ENCODE measurements at regions not wholly inside any gene's neighbourhood (a gene's known extent, or its start where the extent isn't known, plus 50 kb on each side); places are given as distances from the start of the nearest gene placed in this dataset.

DNA sequence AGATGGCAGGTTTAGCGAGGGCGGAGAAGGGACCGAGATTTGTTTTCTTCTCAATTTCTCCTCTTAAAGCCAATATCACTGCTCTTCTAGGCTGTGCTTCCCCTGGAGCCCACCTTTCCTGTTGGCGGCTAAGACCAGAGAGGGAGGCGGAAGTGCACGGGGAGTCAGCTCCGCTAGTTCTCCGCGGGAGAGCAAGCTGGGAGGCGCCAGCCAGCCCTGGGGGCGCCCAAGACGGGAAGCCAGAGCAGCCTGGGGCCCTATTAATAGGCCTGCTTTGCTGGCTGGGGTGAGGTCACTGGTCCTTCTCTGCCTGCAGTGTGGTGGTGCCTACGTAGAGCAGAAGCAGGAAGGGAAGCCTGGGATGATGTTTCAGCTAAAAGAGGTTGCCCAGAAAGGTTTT is 61.6 kb downstream of the LSM5 start:
- FAIRE-seq: no peak

DNA sequence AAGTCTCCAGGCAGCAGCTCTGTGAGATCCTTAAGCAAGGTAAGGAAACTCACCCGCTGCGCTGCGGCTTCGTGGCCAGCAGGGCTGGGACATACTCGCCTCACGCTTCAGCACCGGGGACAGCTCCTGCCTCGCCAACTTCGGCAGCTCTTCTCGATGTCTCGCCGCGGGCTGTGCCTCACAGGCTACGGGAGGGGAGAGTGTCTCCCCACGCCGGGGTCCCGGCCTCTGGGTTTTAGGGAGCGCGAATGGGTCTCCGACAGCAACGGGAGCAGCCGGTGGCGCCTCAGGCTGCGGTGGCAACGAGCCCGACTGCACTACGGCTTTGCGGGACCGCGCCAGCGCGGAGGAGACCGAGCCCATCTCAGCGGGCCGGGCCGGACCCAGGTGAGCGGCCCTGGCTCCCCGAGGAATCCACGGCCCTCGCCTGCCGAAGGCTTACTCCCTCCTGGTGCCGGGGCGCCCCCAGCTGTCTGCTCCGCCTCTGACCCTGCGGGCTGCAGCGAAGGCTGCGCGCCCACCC is 62.4 kb downstream of the LSM5 start:
- DNase-seq (ENCODE audit: insufficient read length, low spot score): peak; percentile 72
- FAIRE-seq: peak; percentile 86

More for the DNA sequence above, 61.6 kb downstream of the LSM5 start:
- no peak for DNase-seq (ENCODE audit: insufficient read length, low spot score)

- FAIRE-seq: no peak
These were observed 73.3 kb downstream of the LSM5 start for GRCh38 chr7:32416846-32417245.

DNA sequence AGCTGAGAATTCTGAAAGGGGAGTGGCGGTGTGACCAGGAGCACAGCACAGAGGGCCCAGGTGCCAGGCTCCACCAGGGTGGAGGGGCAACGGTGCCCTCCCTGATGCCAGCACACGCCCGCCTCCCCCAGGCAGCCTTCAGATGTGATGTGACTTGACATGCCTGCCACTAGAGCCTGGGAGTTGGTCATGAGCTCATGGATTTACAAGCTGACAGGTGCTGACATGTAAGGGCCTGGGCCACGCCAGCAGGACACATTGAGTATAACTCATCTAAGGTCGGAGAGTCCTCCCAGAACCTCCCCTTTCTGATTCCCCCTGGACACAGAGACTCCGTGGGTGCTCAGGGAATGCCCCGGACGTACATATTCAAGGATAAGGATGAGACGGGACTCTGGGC is 74.2 kb downstream of the LSM5 start:
- no peak for FAIRE-seq

More at GRCh38 chr7:32416846-32417245, 73.3 kb downstream of the LSM5 start:
- no peak for DNase-seq (ENCODE audit: insufficient read length, low spot score)

GRCh38 chr7:32415519-32415918 is 74.7 kb downstream of the LSM5 start:
- DNase-seq (ENCODE audit: insufficient read length, low spot score): no peak
- FAIRE-seq: no peak

More for the DNA sequence above, 74.2 kb downstream of the LSM5 start:
- no peak for DNase-seq (ENCODE audit: insufficient read length, low spot score)

DNA sequence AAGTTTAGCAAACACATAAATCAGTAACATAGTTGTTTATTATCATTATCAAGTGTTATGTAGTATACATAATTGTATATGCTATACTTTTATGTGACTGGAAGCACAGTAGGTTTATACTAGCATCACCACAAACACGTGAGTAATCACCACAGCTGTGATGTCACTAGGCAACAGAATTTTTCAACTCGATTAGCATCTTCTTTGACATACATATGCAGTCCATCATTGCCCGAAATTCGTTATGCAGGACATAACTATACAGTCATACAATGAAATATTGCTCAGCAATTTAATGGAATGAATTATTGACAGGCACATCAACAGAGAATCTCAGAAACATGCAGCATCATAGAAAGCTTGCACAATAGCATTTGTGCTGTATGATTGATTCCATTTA is 77.7 kb downstream of the LSM5 start:
- DNase-seq (ENCODE audit: insufficient read length, low spot score): no peak
- FAIRE-seq: no peak

GRCh38 chr7:32410545-32410944 is 79.6 kb downstream of the LSM5 start:
- DNase-seq (ENCODE audit: insufficient read length, low spot score) (no peak), FAIRE-seq (no peak)

DNA sequence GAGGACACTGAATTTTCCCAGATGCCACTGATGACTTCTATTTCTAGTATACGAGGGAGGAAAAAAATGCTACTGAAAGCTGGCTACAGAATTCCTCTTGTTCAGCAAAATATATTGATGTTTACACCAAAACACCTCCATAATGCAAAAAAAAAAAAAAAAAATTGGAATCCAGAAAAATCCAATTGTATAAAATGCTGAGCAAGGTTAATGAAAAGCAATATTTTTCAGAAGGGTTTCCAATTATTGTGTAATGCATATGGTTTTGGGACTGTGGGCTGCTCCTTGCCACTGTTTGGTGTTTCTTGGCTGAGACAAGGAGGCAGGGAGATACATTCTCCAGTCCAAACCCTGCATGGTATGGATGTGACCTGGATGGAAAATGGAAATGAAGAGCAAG is 83.8 kb downstream of the LSM5 start:
- DNase-seq (ENCODE audit: insufficient read length, low spot score) (no peak), FAIRE-seq (no peak)

- FAIRE-seq (no peak), DNase-seq (ENCODE audit: insufficient read length, low spot score) (no peak)
These were observed 86.5 kb downstream of the LSM5 start for GRCh38 chr7:32403463-32404229.

- no peak for FAIRE-seq
These were observed 89.5 kb downstream of the LSM5 start for GRCh38 chr7:32400676-32401075.

GRCh38 chr7:32399311-32399710 is 90.9 kb downstream of the LSM5 start:
- FAIRE-seq: no peak
- DNase-seq (ENCODE audit: insufficient read length, low spot score): no peak

More at GRCh38 chr7:32400676-32401075, 89.5 kb downstream of the LSM5 start:
- no peak for DNase-seq (ENCODE audit: insufficient read length, low spot score)

- DNase-seq (ENCODE audit: insufficient read length, low spot score) (no peak), FAIRE-seq (no peak)
These were observed 95.0 kb downstream of the LSM5 start for GRCh38 chr7:32395168-32395567.

DNA sequence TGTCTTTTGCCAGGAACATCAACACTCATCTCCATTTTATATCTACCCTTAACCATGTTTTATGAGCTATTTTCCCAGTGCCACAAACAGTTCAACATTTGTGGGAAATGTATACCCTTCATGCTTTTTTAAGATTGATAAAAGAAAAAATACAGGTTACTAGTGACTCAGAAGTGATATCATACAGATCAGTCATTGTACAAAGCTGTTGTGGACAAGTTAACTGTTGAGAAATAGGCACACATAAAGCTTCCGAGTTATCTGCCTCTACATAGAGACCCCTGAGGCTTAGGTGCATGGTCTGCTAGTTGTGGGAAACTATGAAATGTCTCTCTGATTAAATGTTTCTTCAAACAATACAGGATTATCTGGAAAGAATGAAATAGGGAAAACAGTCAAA is 96.3 kb downstream of the LSM5 start:
- DNase-seq (ENCODE audit: insufficient read length, low spot score) (no peak), FAIRE-seq (no peak)

DNA sequence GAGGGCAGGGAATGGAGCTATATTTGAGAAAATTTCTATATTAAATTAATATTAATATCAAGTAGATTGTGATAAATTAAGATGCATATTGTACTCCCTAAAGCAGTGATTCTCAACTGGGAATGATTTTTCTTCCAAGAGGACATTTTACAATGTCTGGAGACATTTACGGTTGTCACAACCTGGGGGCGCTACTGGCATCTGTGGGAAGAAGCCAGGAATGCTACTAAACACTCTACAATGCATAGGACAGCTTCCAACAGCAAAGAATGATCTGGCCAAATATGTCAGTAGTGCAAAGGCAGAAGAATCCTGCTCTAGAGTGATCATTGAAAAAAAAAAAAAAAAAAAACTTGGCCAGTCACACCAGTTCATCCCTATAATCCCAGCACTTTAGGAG is 100.0 kb downstream of the LSM5 start:
- FAIRE-seq (no peak), DNase-seq (ENCODE audit: insufficient read length, low spot score) (no peak)

- no peak for DNase-seq (ENCODE audit: insufficient read length, low spot score)
These were observed 104.7 kb downstream of the LSM5 start for GRCh38 chr7:32385316-32385956.

GRCh38 chr7:32381024-32381601 is 109.1 kb downstream of the LSM5 start:
- DNase-seq (ENCODE audit: insufficient read length, low spot score) (no peak), FAIRE-seq (no peak)

More at GRCh38 chr7:32385316-32385956, 104.7 kb downstream of the LSM5 start:
- FAIRE-seq: no peak

- DNase-seq (ENCODE audit: insufficient read length, low spot score) (no peak), FAIRE-seq (no peak)
These were observed 110.6 kb downstream of the LSM5 start for GRCh38 chr7:32379510-32380112.

GRCh38 chr7:32378988-32379387 is 111.2 kb downstream of the LSM5 start:
- no peak for FAIRE-seq
- DNase-seq (ENCODE audit: insufficient read length, low spot score): no peak

- DNase-seq (ENCODE audit: insufficient read length, low spot score): no peak
- no peak for FAIRE-seq
These were observed 125.6 kb downstream of the LSM5 start for GRCh38 chr7:32364581-32364980.

- FAIRE-seq (no peak), DNase-seq (ENCODE audit: insufficient read length, low spot score) (no peak)
These were observed 130.1 kb downstream of the LSM5 start for GRCh38 chr7:32360127-32360526.
